ENCODE measurements at regions not wholly inside any gene's neighbourhood (a gene's known extent, or its start where the extent isn't known, plus 50 kb on each side); places are given as distances from the start of the nearest gene placed in this dataset.

- no peaks in the 10 kb centered on the region for H3K36me3 ChIP-seq (ENCODE audit: control insufficient read depth, insufficient read depth, low read length)
- no peak overlapping the region for H3K4me3 Mint-ChIP-seq
- DNase-seq (no peak), ATAC-seq (no peak)
- H3K4me1 Mint-ChIP-seq: no peaks in the 10 kb centered on the region
- intact Hi-C loops (cut with micrococcal nuclease): no loop called here
- H3K4me1 ChIP-seq (ENCODE audit: control insufficient read depth, insufficient read depth, low read length): no peaks in the 10 kb centered on the region
- WGBS (ENCODE audit: insufficient coverage): 85% methylated on average over 11 of the region's 12 CpGs
- H3K27me3 Mint-ChIP-seq (ENCODE audit: low read depth in 2 of 2): peaks cover 19 to 54% of the 10 kb centered on the region in 2 donors
- H3K27ac ChIP-seq (ENCODE audit: low read length): no peak overlapping the region
- H3K36me3 Mint-ChIP-seq: no peaks in the 10 kb centered on the region
- H3K27me3 ChIP-seq (ENCODE audit: control insufficient read depth, insufficient read depth, low read length): no peaks in the 10 kb centered on the region
- TF ChIP-seq, protein P1, sequence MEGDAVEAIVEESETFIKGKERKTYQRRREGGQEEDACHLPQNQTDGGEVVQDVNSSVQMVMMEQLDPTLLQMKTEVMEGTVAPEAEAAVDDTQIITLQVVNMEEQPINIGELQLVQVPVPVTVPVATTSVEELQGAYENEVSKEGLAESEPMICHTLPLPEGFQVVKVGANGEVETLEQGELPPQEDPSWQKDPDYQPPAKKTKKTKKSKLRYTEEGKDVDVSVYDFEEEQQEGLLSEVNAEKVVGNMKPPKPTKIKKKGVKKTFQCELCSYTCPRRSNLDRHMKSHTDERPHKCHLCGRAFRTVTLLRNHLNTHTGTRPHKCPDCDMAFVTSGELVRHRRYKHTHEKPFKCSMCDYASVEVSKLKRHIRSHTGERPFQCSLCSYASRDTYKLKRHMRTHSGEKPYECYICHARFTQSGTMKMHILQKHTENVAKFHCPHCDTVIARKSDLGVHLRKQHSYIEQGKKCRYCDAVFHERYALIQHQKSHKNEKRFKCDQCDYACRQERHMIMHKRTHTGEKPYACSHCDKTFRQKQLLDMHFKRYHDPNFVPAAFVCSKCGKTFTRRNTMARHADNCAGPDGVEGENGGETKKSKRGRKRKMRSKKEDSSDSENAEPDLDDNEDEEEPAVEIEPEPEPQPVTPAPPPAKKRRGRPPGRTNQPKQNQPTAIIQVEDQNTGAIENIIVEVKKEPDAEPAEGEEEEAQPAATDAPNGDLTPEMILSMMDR (IDR thresholded peaks at IDR 0.05): no peak
- no peaks in the 10 kb centered on the region for H3K9me3 ChIP-seq (ENCODE audit: control insufficient read depth, insufficient read depth, low read length)
- H3K9me3 Mint-ChIP-seq: no peaks in the 10 kb centered on the region
- no peak overlapping the region for H3K4me3 ChIP-seq (ENCODE audit: low read length)
- H3K27ac Mint-ChIP-seq: no peak overlapping the region
Observed at GRCh38 chrX:39650768-39651347, 446.9 kb downstream of the BCOR start.

- H3K27me3 ChIP-seq (ENCODE audit: control insufficient read depth, insufficient read depth, low read length): no peaks in the 10 kb centered on the region
- H3K4me3 Mint-ChIP-seq: no peak overlapping the region
- intact Hi-C loops (cut with micrococcal nuclease): no loop called here
- no peaks in the 10 kb centered on the region for H3K4me1 Mint-ChIP-seq
- H3K9me3 Mint-ChIP-seq: no peaks in the 10 kb centered on the region
- H3K27ac ChIP-seq (ENCODE audit: low read length): no peak overlapping the region
- no peak overlapping the region for H3K27ac Mint-ChIP-seq
- 61% methylated on average over 5 of the region's 5 CpGs for WGBS (ENCODE audit: insufficient coverage)
- no peaks in the 10 kb centered on the region for H3K36me3 ChIP-seq (ENCODE audit: control insufficient read depth, insufficient read depth, low read length)
- H3K36me3 Mint-ChIP-seq: no peaks in the 10 kb centered on the region
- H3K27me3 Mint-ChIP-seq (ENCODE audit: low read depth in 2 of 2): peaks cover 19 to 67% of the 10 kb centered on the region in 2 donors
- H3K9me3 ChIP-seq (ENCODE audit: control insufficient read depth, insufficient read depth, low read length): no peaks in the 10 kb centered on the region
- TF ChIP-seq, protein P1 (IDR thresholded peaks at IDR 0.05): no peak
- no peaks in the 10 kb centered on the region for H3K4me1 ChIP-seq (ENCODE audit: control insufficient read depth, insufficient read depth, low read length)
- DNase-seq (peak in 1 of 2 donors; percentile 41), ATAC-seq (no peak)
- no peak overlapping the region for H3K4me3 ChIP-seq (ENCODE audit: low read length)
Observed at GRCh38 chrX:39652336-39652735, 445.4 kb downstream of the BCOR start.

GRCh38 chrX:39653691-39654090, 444.1 kb downstream of the BCOR start:
- TF ChIP-seq, protein P1 (IDR thresholded peaks at IDR 0.05): no peak
- WGBS (ENCODE audit: insufficient coverage): 75% methylated on average over 10 of the region's 10 CpGs
- intact Hi-C loops (cut with micrococcal nuclease): no loop called here

More at GRCh38 chrX:39653691-39654090, 444.1 kb downstream of the BCOR start:
- Mint-ChIP-seq H3K27me3 (ENCODE audit: low read depth in 2 of 2) (peaks cover 19 to 61% of the 10 kb centered on the region in 2 donors), H3K4me1 (no peaks in the 10 kb centered on the region), H3K36me3 (no peaks in the 10 kb centered on the region), H3K27ac (no peak overlapping the region), H3K9me3 (no peaks in the 10 kb centered on the region), H3K4me3 (no peak overlapping the region)
- no peaks in the 10 kb centered on the region for H3K36me3 ChIP-seq (ENCODE audit: control insufficient read depth, insufficient read depth, low read length)
- DNase-seq (no peak), ATAC-seq (no peak)
- H3K4me3 ChIP-seq (ENCODE audit: low read length): no peak overlapping the region
- no peaks in the 10 kb centered on the region for H3K9me3 ChIP-seq (ENCODE audit: control insufficient read depth, insufficient read depth, low read length)
- no peaks in the 10 kb centered on the region for H3K4me1 ChIP-seq (ENCODE audit: control insufficient read depth, insufficient read depth, low read length)
- H3K27me3 ChIP-seq (ENCODE audit: control insufficient read depth, insufficient read depth, low read length): no peaks in the 10 kb centered on the region
- H3K27ac ChIP-seq (ENCODE audit: low read length): no peak overlapping the region

Data from natural killer cell (primary cell).